Inferior parietal cortex (tissue), 1 donor: ENCODE measurements at regions not wholly inside any gene's neighbourhood (a gene's known extent, or its start where the extent isn't known, plus 50 kb on each side); places are given as distances from the start of the nearest gene placed in this dataset.
A peak's percentile ranks its signal among the peaks of the same experiment; 100 is the strongest.

Source experiments
- DNase-seq: peaks from one replicate; pipeline ENCODE4 v3.0.0-alpha.2; 2016; ENCODE audit errors: extremely low spot score

DNA sequence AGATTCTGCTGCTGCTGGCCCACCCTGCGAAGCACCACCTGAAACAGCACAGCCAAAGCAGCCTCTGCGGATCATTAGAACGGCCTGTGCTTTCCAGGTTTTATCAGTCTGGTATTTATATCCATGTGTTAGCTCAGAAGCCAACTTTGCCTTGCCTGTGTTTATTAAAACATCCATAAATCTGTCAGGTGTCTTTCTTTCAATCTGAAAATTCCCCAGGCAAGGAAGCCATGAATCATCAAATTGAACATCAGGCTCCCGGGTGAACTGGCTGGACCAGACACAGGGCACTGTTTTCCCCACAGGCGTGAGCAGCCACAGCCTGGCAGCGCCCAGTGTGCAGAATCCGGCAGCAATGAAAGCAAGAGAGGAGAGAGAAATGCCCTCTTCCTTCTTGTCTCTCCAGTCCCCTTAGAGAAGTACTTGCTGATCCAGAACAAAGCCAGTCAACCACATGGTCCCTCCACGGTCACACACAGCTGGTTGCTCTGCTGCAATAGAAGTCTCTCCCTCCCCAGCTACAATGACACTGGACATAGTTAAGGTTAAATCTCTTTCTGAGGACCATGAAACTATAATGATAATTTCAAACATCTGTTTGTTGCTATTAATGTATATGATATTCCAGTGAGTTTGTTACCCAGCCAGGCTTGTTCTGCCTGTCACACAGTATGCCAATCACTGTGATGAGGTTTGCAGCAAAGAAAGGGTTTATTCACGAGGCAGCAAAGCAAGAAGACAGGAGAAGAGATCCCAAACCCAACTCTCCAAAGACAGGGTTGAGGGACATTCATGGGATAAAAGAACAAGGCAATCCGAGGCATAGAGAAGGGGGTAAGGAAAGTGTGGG is 212.1 kb upstream of the FMN2 start:
- DNase-seq = no peak

DNA sequence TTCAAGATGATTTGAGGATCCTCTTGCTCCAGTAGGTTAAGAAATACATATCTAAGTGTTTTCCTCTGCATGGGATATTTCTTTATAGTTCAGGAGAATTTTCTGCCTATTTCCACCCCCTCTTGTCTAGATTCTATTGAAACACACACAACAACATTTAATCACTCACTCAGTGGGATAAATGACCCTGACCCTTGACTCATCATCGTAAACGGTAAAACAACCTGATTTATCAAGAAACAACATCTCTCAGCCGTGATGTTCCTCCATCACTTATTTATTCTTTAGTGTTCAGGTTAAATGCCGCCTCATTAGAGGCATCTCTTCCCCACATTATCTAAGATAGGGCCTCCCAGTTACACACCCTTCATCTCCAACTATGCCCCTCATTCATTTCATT is 208.7 kb upstream of the FMN2 start:
- no peak for DNase-seq

DNA sequence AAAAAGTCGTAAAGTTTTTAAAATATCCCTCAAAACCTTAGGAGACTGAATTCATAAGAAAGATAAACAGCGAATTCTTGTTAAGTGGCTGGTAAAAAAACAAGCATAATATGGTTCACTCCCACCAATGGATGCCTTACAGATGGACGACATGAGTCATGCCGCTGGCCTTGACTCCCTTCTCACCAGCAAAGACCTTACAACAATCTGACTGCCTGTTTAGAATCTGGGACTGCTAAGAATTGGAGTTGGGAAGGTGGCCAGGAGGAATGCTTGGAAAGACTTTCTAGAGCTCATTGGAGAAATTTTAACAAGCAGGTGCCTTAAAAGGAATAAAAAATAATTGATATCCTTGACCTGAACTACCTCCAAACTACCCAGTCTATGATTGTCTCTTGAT is 206.9 kb upstream of the FMN2 start:
- no peak for DNase-seq

DNA sequence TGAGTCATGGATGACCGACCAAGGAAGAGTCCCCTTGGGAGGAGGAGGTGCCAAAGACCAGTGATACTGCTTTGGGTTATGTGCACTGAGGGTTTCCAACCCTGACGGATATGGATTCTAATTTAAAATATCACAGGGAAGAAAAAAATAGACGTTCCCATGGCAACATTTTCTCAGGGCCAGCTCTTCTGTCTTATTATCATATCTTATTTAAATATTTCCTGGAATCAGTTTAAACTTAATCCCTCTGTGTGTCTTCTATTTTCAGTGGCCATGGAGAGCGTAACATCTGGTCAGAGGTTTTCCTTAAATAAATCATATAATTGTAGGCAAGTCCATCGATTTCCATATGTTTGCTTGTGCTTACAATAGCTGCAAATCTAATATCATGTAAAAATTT is 205.4 kb upstream of the FMN2 start:
- DNase-seq = no peak

DNA sequence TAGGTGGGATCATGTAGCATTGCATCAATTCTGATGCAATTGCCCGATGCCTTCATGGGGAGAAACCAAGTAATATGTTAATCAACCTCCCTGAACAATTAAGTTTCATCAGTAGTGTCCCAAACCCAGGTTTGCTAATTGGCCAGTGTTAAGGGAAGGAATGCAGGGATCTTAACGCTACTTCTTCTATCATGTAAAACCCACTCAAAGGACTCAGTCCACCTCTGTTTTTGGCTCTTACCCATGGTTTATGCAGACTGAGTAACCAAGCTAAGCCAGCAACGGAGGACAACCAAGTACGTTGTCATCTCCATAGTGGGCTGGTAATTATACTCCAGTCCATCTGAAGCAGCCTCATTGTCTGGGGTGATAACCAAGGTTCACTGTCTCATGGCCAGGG is 203.0 kb upstream of the FMN2 start:
- no peak for DNase-seq

DNA sequence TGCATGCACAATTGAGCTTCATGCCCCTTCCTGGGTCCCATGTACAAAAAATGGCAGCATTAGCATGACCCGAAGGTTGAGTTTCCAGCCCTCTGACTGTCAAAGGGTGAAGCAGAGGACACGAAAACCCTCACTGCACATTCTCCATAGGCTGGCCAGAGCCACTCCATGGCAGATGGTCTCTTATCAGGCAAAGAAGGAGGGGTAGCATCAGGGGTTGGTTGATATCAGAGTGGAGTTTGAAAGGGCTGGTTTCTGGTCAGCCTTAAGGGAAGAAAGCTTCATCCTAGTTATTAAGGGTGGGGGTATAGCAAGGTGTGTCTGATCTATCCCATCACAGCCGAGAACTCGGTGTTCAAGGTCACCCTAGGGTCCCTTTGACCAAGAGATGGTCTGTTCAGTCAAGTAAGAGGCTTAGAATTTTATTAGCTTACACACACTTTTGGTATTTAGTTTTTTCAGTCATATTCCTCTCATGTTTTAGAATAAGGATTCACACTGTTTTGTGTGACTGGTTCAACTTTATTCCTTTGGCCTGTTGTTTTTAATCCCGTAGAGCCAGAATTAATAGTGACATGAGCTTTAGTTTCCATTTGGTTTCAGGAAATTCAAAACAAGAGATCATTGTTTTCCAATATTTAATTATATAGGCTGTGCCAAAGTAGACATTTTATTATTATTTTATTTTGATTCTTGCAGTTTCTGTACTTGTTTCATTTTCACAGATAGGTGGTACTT is 199.9 kb upstream of the FMN2 start:
- no peak for DNase-seq

DNA sequence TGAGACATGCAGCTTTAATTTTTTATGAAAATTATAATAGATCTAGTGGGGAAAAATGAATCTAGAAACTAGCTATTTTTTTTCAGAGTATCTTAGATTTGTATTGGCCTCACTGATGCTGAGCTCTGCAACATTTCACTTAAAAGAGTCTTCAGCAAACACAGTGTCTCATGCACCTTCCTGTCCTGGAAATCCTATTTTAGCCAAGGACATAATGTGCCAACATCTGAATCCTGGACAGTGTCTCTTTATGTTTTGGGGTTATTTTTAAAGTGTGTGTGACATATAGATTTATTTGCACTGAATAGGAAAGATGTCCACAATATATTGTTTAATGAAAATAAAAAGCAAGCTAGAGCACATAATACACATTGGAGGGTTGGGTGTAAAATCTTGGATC is 199.1 kb upstream of the FMN2 start:
- DNase-seq = no peak

DNA sequence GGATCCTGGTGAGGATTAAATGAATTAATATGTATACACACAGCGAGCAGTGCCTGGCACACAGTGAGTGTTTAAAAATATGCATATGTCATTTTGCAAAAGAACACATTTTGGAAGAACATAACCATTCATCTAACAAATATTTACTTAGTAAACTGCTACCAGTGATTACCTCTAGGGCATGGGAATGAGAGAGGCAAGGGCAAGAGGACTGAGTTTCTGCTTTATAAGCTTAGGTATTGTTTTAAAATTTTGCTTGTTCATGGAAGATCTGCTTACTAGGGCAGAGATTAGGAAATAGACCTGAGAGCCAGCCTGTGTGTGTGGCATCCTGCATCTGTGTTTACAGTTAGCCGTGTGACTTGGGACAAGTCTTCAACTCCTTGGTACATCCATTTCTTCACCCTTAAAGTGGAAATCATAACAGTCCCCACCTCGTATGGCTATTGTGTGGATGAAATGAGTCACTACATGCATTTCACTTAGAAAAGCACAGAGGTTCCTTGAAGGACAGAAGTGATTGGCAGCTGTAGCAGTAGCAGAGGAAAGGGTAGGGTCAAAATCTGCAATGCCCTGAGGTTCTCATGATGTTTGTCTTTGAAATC is 198.5 kb upstream of the FMN2 start:
- DNase-seq = no peak

DNA sequence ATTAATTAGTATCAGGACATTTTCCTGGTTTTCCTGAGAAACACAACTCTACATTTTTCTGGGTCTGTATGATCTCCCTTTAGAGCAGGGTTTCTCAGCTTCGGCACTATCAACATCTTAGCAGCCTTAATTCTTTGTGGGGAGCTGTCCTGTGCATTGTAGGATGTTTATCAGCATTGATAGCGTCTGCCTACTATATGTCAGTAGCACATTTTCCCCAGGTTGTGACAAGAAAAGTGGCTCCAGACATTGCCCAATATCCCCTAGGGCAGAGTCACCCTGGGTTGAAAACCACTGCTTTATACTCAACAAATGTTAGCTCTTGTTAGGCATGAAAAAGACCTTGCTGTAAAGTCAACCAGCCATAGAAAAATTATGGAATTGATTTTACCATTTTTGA is 195.1 kb upstream of the FMN2 start:
- no peak for DNase-seq

DNA sequence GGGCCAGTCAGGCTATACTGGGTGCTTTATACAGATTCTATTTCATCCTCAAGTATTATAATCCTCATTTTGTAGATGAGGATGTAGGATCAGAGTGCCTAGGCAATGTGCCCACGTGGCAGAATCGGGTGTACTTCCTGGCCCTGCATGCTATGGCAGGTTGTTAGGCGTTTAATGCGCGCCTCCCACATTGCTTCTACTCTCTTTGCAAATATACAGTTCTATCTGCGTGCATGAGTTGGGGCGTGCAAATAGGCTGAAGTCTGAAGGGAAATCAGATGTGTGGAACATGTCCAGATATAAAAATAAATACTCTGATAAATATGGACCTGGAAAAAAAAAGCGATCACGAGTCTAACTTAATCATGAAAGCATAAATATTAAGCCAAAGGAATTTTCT is 194.7 kb upstream of the FMN2 start:
- DNase-seq = no peak

DNA sequence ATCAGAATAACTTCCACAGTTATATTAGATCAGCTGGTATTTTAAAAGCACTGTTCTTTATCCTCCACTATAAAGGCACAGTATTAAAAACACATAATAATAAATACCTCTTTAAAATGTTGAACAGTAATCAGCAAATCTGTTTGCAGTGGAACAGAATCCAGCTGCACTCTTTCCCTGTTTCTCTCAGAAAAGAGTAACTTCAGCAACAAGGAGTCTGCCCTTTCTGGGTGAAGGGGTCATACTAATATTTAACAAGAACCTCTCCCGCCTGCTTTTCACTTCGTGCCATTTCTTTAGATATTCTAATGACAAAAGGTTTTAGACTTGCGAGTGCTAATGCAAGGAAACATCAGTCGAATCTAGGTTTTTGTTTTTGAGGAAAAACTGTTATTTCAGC is 194.2 kb upstream of the FMN2 start:
- DNase-seq = no peak

DNA sequence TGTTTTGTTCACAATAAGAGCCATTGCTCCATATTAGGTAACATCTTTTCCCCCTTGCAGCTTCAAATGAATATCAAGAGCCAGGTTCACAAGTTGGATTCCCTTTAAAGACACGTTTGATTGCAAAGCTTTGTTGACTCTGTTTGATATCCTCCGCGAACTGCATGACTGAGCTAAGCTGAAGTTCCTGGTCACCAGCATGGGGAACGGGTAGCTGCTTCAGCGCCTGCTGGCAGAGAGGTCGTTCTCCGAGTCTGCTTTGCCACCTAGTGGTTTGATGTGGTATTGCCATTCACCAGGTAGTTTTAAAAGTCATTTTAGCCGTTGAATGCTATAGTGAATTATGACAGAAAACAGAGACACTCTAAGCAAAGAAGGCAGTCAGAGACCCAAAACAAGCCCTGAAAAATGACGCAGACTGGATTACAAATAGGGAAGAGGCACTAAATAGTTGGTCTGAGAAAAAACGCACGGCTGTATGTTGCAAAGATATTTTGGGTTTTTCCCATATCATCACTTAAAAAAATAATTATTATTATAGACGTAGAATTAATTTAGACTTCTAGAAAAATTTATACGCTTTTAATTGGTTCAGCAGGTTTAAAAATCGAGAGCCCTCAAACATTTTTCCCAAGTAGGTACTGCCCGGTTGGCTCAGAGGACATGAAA is 193.5 kb upstream of the FMN2 start:
- DNase-seq = peak; percentile 91

DNA sequence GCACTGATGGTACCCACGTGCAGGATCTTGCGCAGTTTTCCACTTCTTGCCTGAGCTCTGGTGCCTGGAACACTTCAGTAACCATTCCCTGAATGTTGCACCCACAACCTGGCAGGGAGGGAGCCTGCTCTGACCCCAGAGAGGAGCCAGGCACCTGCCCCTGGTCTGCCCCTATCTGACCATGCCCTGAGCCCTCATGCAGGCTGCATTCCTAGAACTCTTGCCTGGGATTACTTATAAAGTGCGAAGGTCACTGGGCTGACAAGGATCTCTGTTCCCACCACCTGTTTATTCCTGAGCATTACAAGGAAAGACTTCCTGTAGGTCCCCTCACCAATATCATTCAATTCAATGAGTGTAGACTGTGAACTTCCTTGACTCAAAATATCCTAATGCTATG is 191.9 kb upstream of the FMN2 start:
- no peak for DNase-seq

DNA sequence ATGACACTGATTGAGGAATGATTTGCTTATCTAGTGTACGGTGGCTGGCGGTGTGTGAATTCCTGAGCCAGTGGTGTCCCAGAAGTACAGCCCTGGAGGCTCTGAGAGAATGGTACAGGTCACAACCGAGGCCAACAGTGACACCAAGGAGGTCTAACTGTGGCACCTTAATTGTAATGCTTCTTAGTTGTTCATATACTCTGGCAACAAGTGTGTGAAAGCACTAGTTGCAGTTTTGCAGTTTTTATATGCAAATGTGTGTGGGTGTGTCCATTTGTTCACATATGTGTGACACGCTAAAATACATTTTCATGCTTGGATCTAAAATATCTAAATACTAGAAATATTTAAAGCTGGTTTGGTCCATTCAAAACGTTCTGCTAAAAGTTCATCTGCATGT is 185.3 kb upstream of the FMN2 start:
- DNase-seq = no peak

DNA sequence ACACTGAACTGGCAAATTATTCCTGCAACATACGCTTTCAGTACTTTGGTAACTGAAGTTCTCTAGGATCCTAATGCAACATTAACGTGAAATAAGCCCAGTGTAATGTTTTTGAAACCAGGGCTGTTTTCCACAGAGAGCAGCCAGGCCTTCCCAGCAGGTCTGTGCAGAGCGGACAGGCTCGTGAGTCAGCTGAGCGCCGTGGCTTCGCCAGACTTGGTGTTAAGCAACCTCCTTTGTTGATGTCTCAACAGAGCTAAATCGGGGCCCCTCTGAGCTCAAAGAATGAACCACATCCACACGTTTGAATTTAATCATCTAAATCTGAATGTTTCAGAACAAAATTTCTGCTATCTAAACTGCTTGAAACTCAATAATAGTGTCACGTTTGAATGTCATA is 181.8 kb upstream of the FMN2 start:
- no peak for DNase-seq

DNA sequence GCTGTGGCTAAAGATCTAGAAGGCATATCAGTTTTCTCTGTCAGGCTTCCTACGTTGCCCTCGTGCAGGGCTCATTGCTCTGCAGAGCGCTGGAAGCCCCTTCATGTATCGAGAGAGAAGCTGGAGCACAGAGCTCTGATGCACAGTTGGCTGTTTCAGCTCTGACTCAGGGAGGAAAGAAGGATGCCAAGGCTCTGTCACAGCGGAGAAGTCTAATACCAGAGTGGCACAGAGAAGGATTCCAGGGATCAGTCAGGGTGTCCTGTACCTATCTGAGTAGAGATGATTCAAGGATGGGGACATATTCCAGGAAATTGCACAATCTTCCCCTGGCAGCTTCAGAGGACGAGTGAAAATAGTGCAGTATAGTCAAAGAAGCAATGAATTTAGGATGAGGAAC is 179.2 kb upstream of the FMN2 start:
- no peak for DNase-seq

DNA sequence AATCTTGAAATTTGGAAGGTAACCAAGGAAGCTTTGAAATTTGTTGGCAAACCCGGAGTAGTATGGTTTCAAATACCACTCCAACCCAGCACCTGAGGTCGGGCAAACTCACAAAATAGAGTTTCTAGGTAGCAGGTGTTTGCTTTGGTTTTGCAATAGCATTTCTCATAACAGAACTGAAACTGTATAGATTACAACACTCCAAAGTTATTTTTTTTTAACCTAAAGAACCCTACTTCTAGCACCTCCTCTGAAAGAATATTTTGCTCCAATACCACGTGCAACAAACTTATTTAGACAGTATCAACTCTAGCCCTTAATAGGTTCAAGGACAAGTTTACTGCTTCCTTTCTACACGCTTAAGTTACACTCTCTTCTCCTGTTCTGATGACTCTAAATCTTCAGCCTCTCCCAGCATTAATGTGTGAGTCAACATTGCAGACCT is 178.5 kb upstream of the FMN2 start:
- no peak for DNase-seq

DNA sequence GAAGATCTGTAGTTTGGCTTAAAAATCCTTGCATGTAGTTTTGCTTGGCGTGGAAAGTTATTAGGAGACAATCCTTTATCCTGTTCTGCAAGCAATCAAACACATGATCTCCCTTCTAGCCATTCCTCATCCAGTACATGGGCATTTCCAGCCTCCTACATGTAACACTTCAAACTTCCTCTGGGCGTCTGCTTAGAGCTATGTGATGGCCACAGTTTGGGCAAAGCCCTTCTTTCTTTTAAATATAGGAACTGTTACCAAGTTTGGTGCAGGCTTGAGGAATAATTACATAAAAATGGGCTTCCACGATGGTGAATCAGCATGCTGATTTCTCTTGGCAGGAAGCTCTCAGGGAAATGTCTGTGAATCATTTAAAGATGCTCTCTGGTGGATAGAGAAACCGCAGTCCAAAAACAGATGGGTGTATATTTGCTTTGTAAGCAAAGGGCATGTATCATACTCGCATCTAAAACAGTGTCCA is 176.9 kb upstream of the FMN2 start:
- peak; percentile 62 for DNase-seq

DNA sequence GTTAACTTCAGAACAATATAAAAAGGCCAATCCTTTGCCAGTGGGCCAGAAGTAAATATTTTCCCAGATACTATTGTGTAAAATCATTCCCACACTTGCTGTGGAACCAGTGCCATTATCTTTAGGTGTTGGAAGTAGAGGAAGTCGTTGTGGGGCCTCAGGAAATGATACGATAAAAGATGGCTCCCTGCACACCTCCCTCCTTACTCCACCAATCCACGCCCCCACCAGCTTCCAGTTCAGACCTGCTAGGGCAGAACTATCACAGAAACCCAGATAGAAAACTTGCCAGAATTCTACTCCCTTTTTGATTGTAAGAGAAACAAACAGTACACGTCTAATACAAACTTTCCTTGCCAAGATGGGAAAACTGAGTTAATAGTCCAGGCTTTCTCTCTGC is 173.0 kb upstream of the FMN2 start:
- no peak for DNase-seq

DNA sequence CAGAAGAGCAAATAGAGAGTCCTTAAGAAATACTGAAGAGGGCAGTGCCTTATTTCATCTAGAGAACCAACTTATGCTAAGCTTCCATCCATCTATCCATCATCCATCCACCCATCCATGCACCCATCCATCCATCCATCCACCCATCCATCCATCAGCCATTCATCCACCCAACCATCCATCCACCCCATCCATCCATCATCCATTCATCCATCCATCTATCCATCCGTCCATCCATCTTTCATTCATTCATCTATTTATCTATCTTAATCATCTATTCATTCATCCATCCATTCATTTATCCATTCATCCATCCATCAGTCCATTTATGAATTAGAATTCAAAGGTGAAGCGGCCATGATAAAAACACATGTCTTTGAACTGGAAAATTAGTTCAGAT is 171.5 kb upstream of the FMN2 start:
- DNase-seq = no peak

DNA sequence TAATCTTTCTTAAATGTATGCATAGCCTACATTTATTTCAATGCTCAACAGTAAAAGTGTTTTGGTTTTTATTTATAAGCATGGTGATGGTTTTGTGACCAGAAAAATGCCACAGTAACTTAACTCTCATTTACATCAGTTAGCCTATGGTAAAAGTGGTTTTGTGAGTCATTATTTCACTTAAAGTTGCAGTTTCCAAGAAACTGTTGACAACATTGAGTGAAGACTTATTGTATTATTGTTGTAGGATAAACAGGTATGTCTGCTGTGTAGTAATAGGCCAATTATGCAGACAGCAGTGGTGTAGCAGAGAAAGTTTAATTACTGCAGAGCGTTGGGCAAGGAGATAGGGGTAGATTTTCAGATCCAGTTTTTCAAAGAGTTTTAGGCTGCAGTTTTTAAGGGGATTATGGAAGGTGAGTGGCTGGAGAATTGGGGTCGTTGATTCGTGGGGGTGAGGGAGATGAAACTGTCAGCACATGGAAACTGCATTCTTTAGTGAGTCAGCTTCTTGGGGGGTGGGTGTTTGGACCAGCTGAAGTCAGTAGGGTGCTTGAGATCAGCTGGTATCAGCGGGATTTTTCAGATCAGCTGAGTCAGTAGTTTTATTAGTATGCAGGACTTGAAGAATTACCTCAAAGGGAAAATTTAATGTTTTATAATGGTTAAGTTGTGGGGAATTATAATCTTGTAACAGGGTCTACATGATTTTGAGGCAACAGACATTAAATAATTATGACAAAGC is 168.7 kb upstream of the FMN2 start:
- no peak for DNase-seq
